K562 (cell line): ENCODE measurements at regions not wholly inside any gene's neighbourhood (a gene's known extent, or its start where the extent isn't known, plus 50 kb on each side); places are given as distances from the start of the nearest gene placed in this dataset.

Experiments
- ATAC-seq: fragments of 200-7000 bp; cut with Tn5 transposase; 3 replicates; pipeline ENCODE4 v1.9.1; 2020; ENCODE audit warnings: moderate library complexity
- BruUV-seq: library from RNA; stranded (reverse); fragments of 400-500 nt; replicated peaks from 2 replicates; lab custom pipeline; 2021; lab: Mats Ljungman, UMichigan
- CTCF ChIA-PET: fragments of 300-600 bp; formaldehyde crosslinking; extraction: SDS; loops from one replicate; lab custom pipeline; 2021; ENCODE audit warnings: low intra/inter-chr PET ratio; lab: Yijun Ruan, JAX
- POLR2A ChIA-PET: fragments of 300-600, 350-650 bp; sonication (Branson Sonifier 250); formaldehyde crosslinking; extraction: SDS; loops from one replicate; lab custom pipeline; 2021; ENCODE audit warnings: antibody characterized with exemption, inconsistent platforms; lab: Yijun Ruan, JAX
- DNase-seq, 4 experiments: peaks; one replicate each; pipeline versions ENCODE4 v3.0.0 to v3.0.0-alpha.2; 2011 to 2018; ENCODE audit warnings: low spot score in 3 of 4, mixed read lengths in 3 of 4; ENCODE audit errors: extremely low read depth in 1 of 4
- FAIRE-seq: peaks from 2 replicates; lab custom pipeline; 2011; peaks lifted over from hg19 to GRCh38; lab: Jason Lieb, UNC
- H2AFZ ChIP-seq: 2 replicates; pipeline ENCODE4 v1.6.0; 2011; ENCODE audit warnings: low read depth, low read length, control low read depth, inconsistent platforms
- H3K27ac ChIP-seq: fragments of 200-600 bp; 3 replicates; pipeline ENCODE4 v1.8.0; 2011; ENCODE audit warnings: low read depth, mild to moderate bottlenecking, control low read depth, inconsistent platforms, low read length, moderate library complexity, mixed read lengths; ENCODE audit errors: extremely low read depth
- H3K27me3 ChIP-seq, 2 experiments: fragments of 300-600 bp in 1 of 2; 2 replicates in 1 of 2; 3 replicates in 1 of 2; pipeline versions ENCODE4 v1.6.0 to v1.8.0; 2011; ENCODE audit warnings: inconsistent platforms in 2 of 2, low read length in 2 of 2, mild to moderate bottlenecking in 1 of 2, mixed read lengths in 1 of 2, moderate library complexity in 1 of 2; ENCODE audit not compliant: control insufficient read depth in 2 of 2, insufficient read depth in 2 of 2
- H3K36me3 ChIP-seq: fragments of 300-600 bp; 3 replicates; pipeline ENCODE4 v1.8.0; 2011; ENCODE audit warnings: mild to moderate bottlenecking, low read length, inconsistent platforms; ENCODE audit not compliant: control insufficient read depth, insufficient read depth
- H3K4me1 ChIP-seq, 2 experiments: fragments of 200-600 bp in 1 of 2; replicated peaks in 1 of 2; 2 replicates in 1 of 2; 3 replicates in 1 of 2; pipeline versions ENCODE4 v1.5.1 to v1.8.0; 2011; ENCODE audit warnings: inconsistent platforms in 2 of 2, low read length in 2 of 2, mild to moderate bottlenecking in 1 of 2, mixed read lengths in 1 of 2, moderate library complexity in 1 of 2; ENCODE audit not compliant: control insufficient read depth in 2 of 2, insufficient read depth in 2 of 2
- H3K4me2 ChIP-seq: 2 replicates; pipeline ENCODE4 v1.6.1; 2011; ENCODE audit warnings: low read length, control low read depth, inconsistent platforms, mixed read lengths; ENCODE audit not compliant: insufficient read depth
- H3K4me3 ChIP-seq: fragments of 200-600 bp; sonication (generic), shearing (Covaris generic); 2 replicates; pipeline ENCODE4 v1.5.1; 2016; ENCODE audit warnings: control low read depth, inconsistent platforms
- H3K79me2 ChIP-seq: fragments of 200-600 bp; 3 replicates; pipeline ENCODE4 v1.8.0; 2011; ENCODE audit warnings: low read length, inconsistent platforms; ENCODE audit not compliant: control insufficient read depth, insufficient read depth
- H3K9ac ChIP-seq, 2 experiments: 2 replicates each; pipeline versions ENCODE4 v1.6.0 to v1.6.1; 2011; ENCODE audit warnings: low read depth in 2 of 2, low read length in 2 of 2, control low read depth in 1 of 2, inconsistent platforms in 1 of 2, mild to moderate bottlenecking in 1 of 2, mixed read lengths in 1 of 2; ENCODE audit not compliant: insufficient read depth in 1 of 2
- H3K9me1 ChIP-seq: one replicate; pipeline ENCODE4 v1.6.0; 2011; ENCODE audit warnings: inconsistent platforms, mild to moderate bottlenecking, low read length, moderate library complexity; ENCODE audit not compliant: control insufficient read depth, insufficient read depth
- H3K9me3 ChIP-seq: replicated peaks from 2 replicates; pipeline ENCODE4 v1.5.1; 2011; ENCODE audit warnings: low read depth, low read length, inconsistent platforms; ENCODE audit not compliant: control insufficient read depth, insufficient read depth
- H4K20me1 ChIP-seq: replicated peaks from 2 replicates; pipeline ENCODE4 v1.6.1; 2011; ENCODE audit warnings: low read length, inconsistent platforms, mixed read lengths; ENCODE audit not compliant: control insufficient read depth, insufficient read depth
- ARID3A ChIP-seq: IDR thresholded peaks from 2 replicates; pipeline ENCODE4 v1.6.1; 2012; ENCODE audit warnings: low read depth, low read length, improper control_type of control experiment, borderline replicate concordance
- BCL6 ChIP-seq: fragments of 250-450 bp; sonication (Bioruptor Pico); IDR thresholded peaks from 2 replicates; pipeline ENCODE4 v1.4.0; 2020
- CEBPG ChIP-seq, 3 experiments: fragments of 200-800 bp in 1 of 3; sonication (Bioruptor generic) in 1 of 3; sonication (generic) in 1 of 3; formaldehyde crosslinking in 1 of 3; IDR thresholded peaks in 2 of 3; conservative IDR thresholded peaks in 1 of 3; 2 replicates each; pipeline versions ENCODE4 v1.6.1 to v1.8.0; 2016 to 2022; ENCODE audit warnings: missing compliant biosample characterization in 2 of 3, missing genetic modification characterization in 2 of 3, mild to moderate bottlenecking in 1 of 3, missing genetic modification reagents in 1 of 3
- CREB5 ChIP-seq: fragments of 250-450 bp; sonication (Bioruptor Pico); IDR thresholded peaks from 2 replicates; pipeline ENCODE4 v1.5.0; 2020; ENCODE audit warnings: mild to moderate bottlenecking
- DEAF1 ChIP-seq: fragments of 450-650 bp; formaldehyde crosslinking; IDR thresholded peaks from 2 replicates; pipeline ENCODE4 v1.4.0; 2020; ENCODE audit warnings: mild to moderate bottlenecking, moderate library complexity
- FOXJ3 ChIP-seq: sonication (generic); formaldehyde crosslinking; IDR thresholded peaks from 2 replicates; pipeline ENCODE4 v1.4.0; 2020; ENCODE audit warnings: mild to moderate bottlenecking, missing genetic modification reagents
- MEIS2 ChIP-seq: fragments of 450-650 bp; IDR thresholded peaks from 2 replicates; pipeline ENCODE4 v1.6.1; 2014; ENCODE audit warnings: mild to moderate bottlenecking; ENCODE audit not compliant: partially characterized antibody
- NFIX ChIP-seq: fragments of 250-450 bp; sonication (Bioruptor Pico); IDR thresholded peaks from 2 replicates; pipeline ENCODE4 v1.4.0; 2020; ENCODE audit warnings: low read depth, mild to moderate bottlenecking, moderate library complexity
- RBBP5 ChIP-seq: fragments of 200-600 bp; sonication (generic); IDR thresholded peaks from 2 replicates; pipeline ENCODE4 v1.6.1; 2012; ENCODE audit warnings: borderline replicate concordance, mild to moderate bottlenecking, low read length, control low read depth, inconsistent platforms; ENCODE audit not compliant: insufficient read depth, poor library complexity, severe bottlenecking
- SMARCB1 ChIP-seq: IDR thresholded peaks from 2 replicates; pipeline ENCODE4 v1.6.1; 2011; ENCODE audit warnings: improper control_type of control experiment, low read depth; ENCODE audit not compliant: insufficient read length
- SP1 ChIP-seq: sonication (generic); formaldehyde crosslinking; IDR thresholded peaks from 2 replicates; pipeline ENCODE4 v1.8.1; 2022; ENCODE audit warnings: mild to moderate bottlenecking, missing genetic modification reagents
- STAG1 ChIP-seq: sonication (generic); formaldehyde crosslinking; IDR thresholded peaks from 2 replicates; pipeline ENCODE4 v1.5.0; 2020; ENCODE audit warnings: missing genetic modification reagents, borderline replicate concordance
- TCFL5 ChIP-seq: fragments of 250-450 bp; sonication (Bioruptor Pico); conservative IDR thresholded peaks from 2 replicates; pipeline ENCODE4 v1.6.1; 2021; ENCODE audit warnings: mild to moderate bottlenecking, moderate library complexity, matching md5 sums
- UBTF ChIP-seq, 2 experiments: IDR thresholded peaks; 2 replicates each; pipeline ENCODE4 v1.6.1; 2012; ENCODE audit warnings: improper control_type of control experiment in 2 of 2, low read depth in 2 of 2, low read length in 2 of 2, borderline replicate concordance in 1 of 2
- ZNF133 ChIP-seq: fragments of 250-450 bp; sonication (Bioruptor Pico); IDR thresholded peaks from 2 replicates; pipeline ENCODE4 v1.4.0; 2020; ENCODE audit warnings: mild to moderate bottlenecking
- ZZZ3 ChIP-seq: fragments of 450-650 bp; IDR thresholded peaks from 2 replicates; pipeline ENCODE4 v1.6.1; 2016; ENCODE audit warnings: antibody characterized with exemption, mild to moderate bottlenecking, moderate library complexity
- WGBS: fragments of 100-300 bp; shearing (Covaris generic); methylation state at CpG from one replicate; pipeline ENCODE4 v1.1.6; 2016; ENCODE audit warnings: low coverage, mixed read lengths; ENCODE audit not compliant: insufficient coverage; ENCODE audit errors: missing lambda C conversion rate; 5-methylcytosine and 5-hydroxymethylcytosine counted together
- in situ Hi-C: fragments of 300-500 bp; cut with MboI; formaldehyde crosslinking; loops from 4 replicates; pipeline ENCODE4 v1.15.0; 2018; ENCODE audit warnings: inconsistent platforms, mixed read lengths
- intact Hi-C: fragments of 100-400 bp; cut with micrococcal nuclease; formaldehyde crosslinking; loops from 2 replicates; pipeline ENCODE4 v1.14.2; 2022

GRCh38 chr6:148138573-148138972, 204.1 kb upstream of the SASH1 start:
- H3K4me3 ChIP-seq = no peak overlapping the region
- CTCF ChIA-PET = no interaction called here
- H3K9me3 ChIP-seq = 0 out of 2 replicates have a peak, but pooled peaks cover 2% of the 10 kb centered on the region
- no peaks in the 10 kb centered on the region for H3K79me2 ChIP-seq
- H3K4me2 ChIP-seq = no peak overlapping the region
- intact Hi-C loops (no loop called here), in situ Hi-C loops (no loop called here)
- ATAC-seq (no peak), DNase-seq (no peak), FAIRE-seq (no peak)
- H3K9ac ChIP-seq = no peak overlapping the region
- no TSS peak for BruUV-seq
- no peak overlapping the region for H3K27ac ChIP-seq
- no peak overlapping the region for H2AFZ ChIP-seq
- no peaks in the 10 kb centered on the region for H4K20me1 ChIP-seq
- no peaks in the 10 kb centered on the region for H3K9me1 ChIP-seq
- 0% methylated on average over 1 of the region's 1 CpG for WGBS
- peaks cover 0 to 6% of the 10 kb centered on the region in 2 experiments; a peak in 1 of 5 replicates for H3K27me3 ChIP-seq
- POLR2A ChIA-PET = interaction anchor here (0.8 to 1.0 kb wide), 2 partner anchors 9 to 15 kb away, joined by 4 to 6 read pairs; no protein-coding TSS in a partner anchor
- no peaks in the 10 kb centered on the region for H3K36me3 ChIP-seq
- no peaks in the 10 kb centered on the region for H3K4me1 ChIP-seq
- no peak for TF ChIP-seq TCFL5 (CRISPR knock-in tag)
- TF ChIP-seq STAG1 (CRISPR knock-in tag) = no peak
- TF ChIP-seq ZZZ3 = no peak
- no peak for TF ChIP-seq NFIX (CRISPR knock-in tag)
- no peak for TF ChIP-seq ZNF133 (CRISPR knock-in tag)
- TF ChIP-seq CEBPG (CRISPR knock-in tag; IDR thresholded peaks at IDR 0.05) = no peak
- no peak for TF ChIP-seq CEBPG (tag; conservative IDR thresholded peaks at IDR 0.05 in 1 of 2, IDR thresholded peaks at IDR 0.05 in 1 of 2)
- TF ChIP-seq RBBP5 = no peak
- no peak for TF ChIP-seq DEAF1 (CRISPR knock-in tag)
- no peak for TF ChIP-seq MEIS2
- no peak for TF ChIP-seq BCL6
- TF ChIP-seq ARID3A = no peak
- no peak for TF ChIP-seq CREB5 (CRISPR knock-in tag)
- TF ChIP-seq SMARCB1 = no peak
- no peak for TF ChIP-seq FOXJ3
- TF ChIP-seq SP1 (CRISPR knock-in tag) = no peak
- TF ChIP-seq UBTF (IDR thresholded peaks at IDR 0.05; ENCODE audit: borderline replicate concordance in 1 of 2, low read depth in 2 of 2, low read length in 2 of 2) = no peak
